ENCODE measurements at regions not wholly inside any gene's neighbourhood (a gene's known extent, or its start where the extent isn't known, plus 50 kb on each side); places are given as distances from the start of the nearest gene placed in this dataset.
"Not testable (repeated sequence)": the region's sequence is repeated elsewhere in the genome, so short reads cannot be mapped to it uniquely, and the experiment has no call there.

DNA sequence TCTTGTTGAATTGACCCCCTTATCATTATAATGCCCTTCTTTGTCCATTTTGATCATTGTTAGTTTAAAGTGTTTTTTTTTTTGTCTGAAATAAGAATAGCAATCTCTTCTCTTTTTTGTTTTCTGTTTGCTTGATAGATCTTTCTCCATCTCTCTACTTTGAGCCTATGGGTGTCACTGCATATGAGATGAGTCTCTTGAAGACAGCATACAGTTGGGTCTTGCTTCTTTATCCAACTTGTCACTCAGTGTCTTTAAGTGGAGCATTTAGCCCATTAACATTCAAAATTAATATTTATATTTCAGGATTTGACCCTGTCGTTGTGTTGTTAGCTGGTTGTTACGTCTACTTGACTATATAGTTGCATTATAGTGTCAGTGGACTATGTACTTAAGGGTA, 135.4 kb downstream of the HMHB1 start:
- no peak for DNase-seq (ENCODE audit: low read depth)

DNA sequence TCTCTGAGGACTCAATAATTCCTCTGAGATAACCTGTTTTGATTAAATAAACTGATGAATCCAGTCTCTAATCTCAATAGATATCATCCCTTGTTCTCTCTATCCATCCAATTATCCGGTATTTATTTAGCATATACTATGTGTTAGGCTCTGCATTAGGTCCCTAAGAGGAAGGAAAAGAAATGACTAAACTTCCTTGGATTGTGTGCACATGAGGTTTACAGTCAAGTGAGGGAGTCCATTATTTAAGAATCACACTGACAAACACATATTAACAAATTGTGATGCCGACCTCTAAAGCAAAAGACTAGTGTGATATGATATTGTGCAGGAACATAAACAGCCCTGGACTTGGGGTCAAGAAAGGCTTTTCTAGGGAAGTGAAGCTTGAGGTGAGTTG, 140.8 kb downstream of the HMHB1 start:
- DNase-seq (ENCODE audit: low read depth), result no peak

DNA sequence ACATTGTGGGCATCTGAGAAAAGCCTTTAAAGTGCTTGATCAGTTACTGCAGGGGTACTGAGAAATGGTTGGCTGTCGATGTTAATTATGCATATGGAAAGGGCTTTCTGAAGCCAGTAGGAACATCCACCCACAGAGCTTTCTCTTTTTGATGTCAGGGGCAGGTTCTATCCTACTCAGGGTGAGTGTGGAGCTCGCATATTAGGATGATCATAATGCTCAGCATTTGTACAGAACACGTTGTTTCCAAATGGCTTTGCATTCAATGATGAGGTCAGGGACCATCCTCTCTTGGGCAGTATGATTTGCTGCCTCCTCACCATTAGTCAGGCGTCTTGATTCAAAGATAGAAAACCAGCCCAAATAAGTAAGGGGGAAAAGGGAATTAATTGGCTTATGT, 141.9 kb downstream of the HMHB1 start:
- DNase-seq (ENCODE audit: low read depth), result no peak

DNA sequence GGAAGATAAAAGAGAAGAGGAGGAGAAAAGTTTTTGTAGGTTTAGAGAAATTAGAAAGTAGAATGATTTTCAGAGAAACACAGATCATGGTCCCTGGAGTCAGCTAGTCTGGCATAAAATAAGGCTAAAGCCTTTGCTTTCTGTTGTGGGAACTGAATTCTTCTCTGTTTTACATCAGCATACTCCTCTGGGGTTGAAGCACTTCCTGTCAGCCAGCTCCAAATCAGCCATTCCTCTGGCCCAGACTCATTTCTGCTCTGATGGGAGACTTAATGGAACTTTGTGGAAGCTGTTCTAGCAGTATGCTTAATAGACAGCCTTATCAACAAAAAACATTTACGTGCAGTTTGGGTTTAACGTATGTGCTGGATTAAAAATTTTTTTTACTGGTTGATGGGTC, 143.2 kb downstream of the HMHB1 start:
- no peak for DNase-seq (ENCODE audit: low read depth)

DNA sequence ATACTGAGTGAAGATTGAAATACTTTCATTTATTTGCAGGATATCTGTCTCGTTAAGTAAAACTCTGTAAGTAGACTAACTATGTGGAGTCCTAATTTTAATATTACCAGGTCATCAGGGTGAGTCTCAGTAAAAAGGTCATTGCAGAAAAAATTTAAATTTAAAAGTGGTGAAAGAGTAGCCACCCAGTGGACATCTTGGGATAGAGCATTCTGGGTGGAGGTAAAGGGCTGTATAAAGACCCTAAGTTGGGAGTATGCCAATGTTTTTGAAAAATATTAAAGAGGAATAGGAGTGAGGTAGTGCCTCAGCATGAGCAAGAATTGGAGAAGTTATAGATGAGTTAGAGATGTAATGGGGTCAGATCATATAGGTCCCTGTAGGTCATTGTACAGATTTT, 145.5 kb downstream of the HMHB1 start:
- DNase-seq (ENCODE audit: low read depth), result no peak

DNA sequence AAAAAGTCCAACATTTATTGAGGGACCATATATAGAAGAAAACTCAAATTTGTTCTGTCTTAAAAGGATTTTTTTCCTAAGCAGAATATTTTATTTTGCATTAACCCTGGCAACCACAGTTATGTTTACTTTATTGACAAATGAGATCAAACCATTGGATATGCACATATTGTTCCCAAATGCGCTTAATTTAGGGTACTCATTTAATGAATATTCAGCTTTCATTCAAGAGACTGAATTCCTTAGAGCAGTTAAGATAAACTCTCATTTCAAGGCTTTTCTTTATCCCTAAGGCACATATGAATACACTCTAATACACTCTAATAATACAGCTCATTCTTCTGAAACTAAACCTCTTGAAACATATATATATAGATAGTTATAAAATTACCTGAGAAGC, 150.2 kb downstream of the HMHB1 start:
- no peak for DNase-seq (ENCODE audit: low read depth)

DNA sequence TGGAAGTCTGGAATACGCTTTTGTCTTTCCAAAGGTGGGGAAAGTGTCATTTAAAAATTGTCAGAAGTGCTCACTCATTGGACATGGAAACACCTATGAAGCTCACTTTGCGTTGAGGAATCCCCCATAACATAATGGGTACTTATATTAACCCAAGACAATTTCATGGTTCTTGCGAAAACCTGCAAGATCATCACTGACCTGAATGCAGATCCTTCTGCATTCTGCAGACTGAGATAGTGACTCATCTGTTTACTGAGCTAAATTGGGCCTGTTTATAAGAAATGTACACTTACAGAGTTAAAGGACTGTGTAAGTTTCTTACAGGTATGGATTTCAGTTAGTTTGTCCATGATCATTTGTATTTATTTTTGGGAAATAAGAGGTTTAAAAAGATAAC, 153.0 kb downstream of the HMHB1 start:
- peak; percentile 17 for DNase-seq (ENCODE audit: low read depth)

DNA sequence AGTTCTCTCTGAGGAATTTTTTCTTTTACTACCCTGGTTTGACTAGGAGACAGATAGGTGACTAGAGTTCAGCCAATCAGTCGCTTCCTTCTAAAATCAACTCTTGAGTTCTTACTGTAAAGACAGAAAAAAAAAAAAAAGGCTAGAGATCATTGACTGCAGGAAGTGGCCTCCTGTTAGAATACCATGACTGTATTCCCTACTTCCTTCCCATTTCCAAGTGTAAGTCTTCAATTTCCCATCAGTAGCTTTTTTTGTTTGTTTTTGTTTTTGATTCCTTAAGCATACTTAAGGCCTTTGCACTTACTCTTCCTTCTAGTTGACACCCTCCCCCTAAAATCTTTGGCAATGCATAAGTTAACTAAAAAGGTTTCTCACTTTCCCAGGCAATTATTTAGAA, 154.3 kb downstream of the HMHB1 start:
- no peak for DNase-seq (ENCODE audit: low read depth)

DNA sequence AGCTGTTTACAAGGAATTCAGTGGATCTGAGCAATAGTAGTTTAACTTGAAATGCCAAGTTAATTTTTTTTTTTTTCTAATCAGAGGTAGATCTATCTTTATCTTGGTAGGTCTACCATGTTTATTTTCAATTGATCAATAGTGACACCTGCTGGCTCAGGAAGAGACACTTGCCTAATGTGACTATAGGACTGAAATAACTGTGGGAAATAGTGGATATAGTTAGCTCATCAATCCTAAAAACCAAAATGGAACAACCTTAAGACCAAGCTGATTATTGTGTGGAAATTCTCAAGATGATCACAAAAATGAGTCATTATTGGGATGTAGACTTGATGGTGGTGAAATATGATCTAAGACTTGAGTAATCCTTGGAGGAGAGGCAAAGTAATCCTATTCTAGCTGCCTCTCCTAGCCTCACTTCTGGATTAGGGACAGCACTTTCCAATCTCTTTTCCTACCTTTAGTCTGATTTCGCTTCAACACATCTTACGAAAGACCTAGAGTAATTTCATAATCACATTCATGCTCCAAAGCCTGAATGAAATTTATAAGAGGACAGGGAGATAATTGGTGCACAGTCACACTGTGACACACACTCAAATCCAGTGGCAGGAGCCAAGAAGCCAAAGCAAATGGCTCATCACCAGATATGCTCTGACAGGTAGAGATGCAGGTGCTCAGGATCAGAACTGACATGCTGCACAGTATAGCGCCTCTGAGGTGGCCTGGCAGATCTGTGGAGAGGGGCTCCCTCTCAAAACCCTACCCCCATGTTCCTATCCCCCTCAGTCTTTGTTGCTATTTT, 156.3 kb downstream of the HMHB1 start:
- DNase-seq (ENCODE audit: low read depth), result peak; percentile 77

DNA sequence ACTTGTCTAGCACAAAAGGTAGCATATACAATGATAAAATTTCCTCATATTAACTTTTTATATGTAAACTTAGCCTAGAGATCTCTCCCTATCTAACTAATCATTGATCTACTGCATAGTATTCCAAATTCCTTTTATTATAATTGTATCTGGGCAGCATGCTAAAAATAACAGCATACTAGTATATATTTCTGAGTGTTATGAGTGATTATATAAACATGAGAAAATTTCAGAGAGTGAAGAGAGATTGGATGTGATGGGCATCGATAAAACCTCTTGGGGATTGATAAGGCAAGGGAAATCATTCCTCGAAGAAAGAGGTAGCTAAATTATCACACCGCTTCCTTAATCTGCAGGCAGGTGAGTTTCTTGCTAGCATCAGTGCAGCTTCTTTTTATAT, 158.2 kb downstream of the HMHB1 start:
- DNase-seq (ENCODE audit: low read depth), result no peak

DNA sequence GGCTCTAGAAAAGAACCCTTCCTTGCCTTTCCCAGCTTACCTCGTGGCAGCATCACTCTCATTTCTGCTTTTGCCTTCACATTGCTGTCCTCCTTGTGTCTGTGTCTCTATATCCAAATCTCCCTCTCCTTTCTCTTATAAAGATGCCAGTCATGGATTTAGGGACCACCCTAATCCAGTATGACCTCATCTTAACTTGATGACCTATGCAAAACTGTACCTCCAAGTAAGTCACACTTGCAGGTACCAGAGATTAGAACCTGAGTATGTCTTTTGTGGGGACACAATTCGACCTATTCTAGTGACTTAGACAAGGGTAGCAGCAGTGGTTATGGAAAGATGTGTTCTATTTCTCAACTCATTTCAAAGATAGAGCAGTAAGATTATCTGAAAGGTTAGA, 160.1 kb downstream of the HMHB1 start:
- no peak for DNase-seq (ENCODE audit: low read depth)

DNA sequence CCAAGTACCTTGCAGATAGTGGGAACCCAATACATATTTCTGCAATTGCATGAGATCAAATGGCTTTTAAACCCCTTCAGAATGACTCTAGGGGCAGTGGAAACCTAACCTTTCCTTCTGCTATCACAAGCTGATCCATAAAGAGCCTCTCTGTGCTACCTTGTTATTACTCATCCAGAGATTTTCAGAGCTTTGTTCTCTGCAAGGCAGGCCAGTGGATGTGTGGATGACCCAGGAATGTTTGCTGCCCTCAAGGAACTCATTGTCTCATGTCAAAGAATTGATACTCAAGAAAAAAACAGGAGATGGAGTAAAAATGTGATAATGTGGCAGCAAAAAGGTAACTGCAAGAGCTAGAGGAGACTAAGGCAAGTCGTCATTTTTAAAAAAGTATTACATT, 164.1 kb downstream of the HMHB1 start:
- peak; percentile 28 for DNase-seq (ENCODE audit: low read depth)

DNA sequence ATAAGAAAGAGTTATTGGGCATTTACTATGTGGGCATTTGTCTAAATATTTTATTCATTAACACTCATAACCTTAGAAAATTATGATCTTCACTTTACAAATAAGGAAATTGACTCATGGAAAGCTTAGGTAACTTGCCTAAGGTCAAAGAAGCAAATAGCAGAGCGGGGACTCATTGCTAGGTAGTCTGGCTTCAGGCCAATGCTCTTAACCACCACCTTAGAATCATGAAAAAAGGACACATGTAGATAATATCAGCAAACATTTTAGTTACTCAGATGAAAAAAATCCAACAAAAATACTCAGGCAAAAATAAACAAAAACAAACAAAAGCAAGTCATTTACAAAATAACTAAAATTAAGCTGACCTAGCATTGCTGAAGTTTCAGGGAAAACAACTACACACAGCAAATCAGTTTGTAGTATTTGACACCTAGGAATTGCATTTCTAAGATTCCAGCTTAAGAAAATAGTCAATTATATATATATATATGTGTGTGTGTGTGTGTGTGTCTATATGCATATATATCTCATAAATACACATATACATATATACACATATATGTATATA, 166.0 kb downstream of the HMHB1 start:
- peak; percentile 33 for DNase-seq (ENCODE audit: low read depth)

DNA sequence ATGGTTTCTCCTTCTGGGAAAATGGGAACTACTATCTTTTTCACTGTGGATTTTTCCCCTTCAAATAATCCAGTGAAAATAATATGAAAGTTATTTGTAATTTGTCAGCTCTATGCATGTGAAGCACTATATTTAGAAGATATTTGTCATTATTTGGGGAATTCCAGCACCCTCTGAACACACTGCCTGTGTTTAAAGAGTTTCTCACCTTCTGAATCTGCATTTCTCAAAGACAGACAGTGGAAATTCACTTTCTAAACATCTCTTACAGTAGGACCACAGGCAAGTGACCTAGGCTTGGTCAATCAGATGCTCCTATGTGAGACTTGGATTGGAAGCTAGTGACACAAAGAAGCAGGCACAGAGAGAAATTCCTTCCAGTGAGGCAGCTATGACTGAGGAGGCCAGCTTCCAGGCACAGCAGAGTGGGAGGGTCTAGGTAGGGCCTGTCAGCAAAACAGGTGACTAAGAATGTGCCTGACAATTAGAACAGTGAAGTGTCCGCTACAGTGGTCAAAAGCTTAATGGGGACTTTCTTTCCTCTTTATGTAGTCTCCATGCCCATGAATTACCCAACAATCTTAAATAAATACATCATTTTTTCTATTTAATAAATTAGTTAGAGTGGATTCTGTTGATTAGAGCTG, 167.2 kb downstream of the HMHB1 start:
- DNase-seq (ENCODE audit: low read depth), result no peak

DNA sequence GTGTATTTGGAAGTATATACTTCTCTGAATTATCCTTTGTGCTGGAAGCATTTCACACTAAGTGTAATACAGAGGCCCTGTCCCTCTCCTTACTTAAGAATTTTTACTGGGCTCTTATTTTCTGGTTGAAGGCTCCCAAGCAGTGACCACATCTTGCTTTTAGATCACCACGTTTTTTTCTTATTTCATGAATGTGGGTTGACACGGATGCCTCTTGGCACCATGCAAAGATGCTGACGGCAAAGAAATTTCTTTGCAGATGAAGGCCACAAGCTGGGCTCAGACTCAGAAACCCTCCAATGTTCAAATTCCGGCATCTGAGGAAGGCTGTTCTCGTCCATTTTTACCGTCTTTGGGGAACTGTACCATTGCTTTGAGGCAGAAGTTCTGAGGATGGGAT, 168.5 kb downstream of the HMHB1 start:
- no peak for DNase-seq (ENCODE audit: low read depth)

DNA sequence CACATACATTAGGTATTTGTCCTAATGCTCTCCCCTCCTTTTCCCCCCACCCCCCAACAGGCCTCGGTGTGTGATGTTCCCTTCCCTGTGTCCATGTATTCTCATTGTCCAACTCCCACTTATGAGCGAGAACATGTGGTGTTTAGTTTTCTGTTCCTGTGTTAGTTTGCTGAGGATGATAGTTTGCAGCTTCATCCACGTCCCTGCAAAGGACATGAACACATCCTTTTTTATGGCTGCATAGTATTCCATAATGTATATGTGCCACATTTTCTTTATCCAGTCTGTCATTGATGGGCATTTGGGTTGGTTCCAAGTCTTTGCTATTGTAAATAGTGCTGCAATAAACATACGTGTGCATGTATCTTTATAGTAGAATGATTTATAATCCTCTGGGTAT, 171.0 kb downstream of the HMHB1 start:
- DNase-seq (ENCODE audit: low read depth), result not testable (repeated sequence)

DNA sequence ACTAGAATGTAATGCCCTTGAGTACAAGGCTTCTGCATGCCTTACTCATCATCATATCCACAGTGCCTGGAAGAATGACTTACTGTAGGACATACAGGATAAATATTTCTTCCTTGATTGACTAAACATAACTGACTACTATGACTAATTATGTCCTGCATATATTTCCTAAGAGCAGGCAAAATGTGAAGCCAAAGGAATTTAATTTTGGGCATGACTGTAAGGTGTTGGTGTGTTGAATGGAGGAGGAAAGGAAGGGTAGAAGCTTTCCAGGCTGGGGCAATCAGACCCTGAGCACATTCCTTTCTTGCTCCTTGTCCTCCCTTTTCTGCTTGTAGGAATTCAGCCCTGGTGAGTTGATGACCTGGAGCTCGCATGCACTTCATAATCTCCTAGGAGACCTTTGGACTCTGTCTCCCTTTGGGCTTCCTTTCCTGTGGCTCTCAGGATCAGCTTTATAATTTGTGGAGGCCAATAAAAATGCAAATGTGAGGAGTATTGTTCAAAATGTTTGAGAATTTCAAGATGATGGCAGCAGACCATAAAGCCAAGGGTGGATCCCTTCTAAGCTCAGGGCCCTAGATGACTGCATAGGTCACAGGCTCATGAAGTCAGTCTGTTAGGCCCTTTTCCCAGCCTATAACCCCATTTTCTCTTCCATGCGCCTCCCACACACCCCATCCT, 174.0 kb downstream of the HMHB1 start:
- DNase-seq (ENCODE audit: low read depth), result peak; percentile 79

DNA sequence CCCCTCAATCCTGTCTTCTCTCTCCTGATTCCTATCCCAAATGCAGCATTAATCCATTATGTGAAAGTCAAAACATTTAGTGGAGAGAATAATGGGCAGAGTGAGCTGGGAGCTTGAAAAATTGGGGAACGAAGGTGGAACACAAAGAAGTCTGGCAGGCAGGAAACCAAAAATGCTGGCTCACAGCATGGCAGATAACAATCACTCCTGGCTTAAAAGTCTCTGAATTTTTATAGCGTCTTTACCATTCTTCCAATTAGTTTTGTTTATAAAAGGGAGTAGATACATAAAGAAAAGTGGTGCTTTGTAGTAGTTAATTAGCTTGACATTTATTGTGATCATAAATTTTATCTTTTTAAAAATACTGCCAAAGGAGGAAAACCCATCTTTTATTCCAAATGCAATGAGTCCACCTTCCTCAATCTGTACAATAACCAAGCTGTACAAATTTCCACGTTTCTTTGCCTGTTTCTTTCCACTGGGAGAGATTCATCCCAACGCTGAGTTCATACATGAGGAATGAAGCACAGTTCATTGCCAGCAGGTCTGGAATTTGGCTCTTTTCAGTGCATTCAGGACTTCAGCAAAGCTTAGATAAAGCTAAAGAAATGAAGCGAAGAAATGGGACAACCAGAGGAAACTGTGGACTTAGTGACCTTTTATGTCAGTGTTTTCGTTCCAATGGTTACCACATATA, 174.7 kb downstream of the HMHB1 start:
- peak; percentile 50 for DNase-seq (ENCODE audit: low read depth)

DNA sequence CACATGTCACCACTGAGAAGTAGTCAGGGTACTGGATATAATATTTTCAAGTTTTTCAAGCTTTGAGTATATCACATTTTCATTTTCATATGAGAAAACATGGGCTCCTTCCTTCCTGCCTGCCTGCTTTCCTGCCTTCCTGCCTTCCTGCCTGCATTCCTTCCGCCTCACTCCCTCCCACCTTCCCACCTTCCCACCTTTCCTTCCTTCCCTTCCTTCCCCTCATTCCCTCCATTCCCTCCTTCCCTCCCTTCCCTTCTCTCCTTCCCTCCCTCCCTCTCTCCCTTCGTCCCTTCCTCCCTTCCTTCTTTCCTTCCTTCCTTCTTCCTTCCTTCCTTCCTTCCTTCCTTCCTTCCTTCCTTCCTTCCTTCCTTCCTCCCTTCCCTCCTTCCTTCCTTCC, 175.3 kb downstream of the HMHB1 start:
- DNase-seq (ENCODE audit: low read depth), result no peak

DNA sequence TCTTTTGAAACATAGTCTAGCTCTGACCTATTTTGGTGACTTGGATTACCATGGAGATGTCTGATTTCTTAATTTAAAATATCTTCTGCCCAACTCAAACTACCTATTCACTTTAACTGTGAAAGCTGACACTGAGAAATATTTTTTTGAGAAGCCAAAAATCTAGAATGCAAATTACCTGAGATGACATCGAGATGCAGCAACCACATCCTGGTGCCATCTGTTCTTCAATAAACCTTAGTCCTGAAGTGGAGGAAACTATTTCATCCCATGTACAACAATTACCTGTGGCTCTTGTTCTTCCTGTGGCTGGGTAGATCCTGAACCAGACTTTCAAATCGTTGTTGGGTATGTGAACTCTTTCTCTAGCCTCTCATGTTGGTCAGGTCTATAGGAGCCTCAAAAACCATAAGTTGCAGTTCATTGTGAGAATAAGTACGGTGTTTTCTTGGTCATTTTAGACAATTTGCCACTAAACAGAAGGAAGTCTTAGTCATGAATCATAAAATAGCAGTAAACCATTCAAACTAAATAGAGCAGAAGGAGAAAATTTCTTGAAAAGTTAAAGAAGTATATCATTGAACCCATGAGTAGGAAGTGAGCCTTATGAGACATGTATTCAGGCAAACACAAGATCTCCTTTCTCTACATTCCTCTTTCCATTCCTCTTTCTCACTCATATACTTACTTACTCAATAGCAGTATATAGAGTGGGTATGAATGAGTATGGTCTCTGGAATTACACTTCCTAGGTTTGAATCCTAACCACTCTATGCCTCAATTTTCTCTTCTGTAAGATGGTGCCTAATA, 176.0 kb downstream of the HMHB1 start:
- DNase-seq (ENCODE audit: low read depth), result no peak

DNA sequence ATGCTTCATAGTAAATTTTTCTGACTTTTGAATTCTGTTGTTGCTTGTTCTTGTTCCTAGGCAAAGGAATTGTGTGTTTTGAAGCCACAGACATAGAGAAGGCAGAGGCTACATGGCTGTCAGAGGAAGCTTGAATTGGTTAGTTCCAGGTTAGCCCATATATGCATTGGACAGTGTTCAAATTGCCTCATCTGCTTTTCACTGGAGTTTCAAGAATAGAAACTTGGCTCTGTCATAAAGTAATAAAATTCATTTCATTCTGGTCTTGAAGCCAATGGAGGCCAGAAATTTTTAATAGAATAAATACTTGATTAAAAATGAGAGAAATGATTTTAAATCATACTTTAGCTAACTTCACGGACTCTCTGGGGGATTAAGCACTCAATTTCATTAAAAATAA, 178.0 kb downstream of the YIPF5 start:
- no peak for DNase-seq (ENCODE audit: low read depth)

Measured in LHCN-M2 (cell line).